GM19035 (cell line): ENCODE measurements at regions not wholly inside any gene's neighbourhood (a gene's known extent, or its start where the extent isn't known, plus 50 kb on each side); places are given as distances from the start of the nearest gene placed in this dataset.
"Not testable (repeated sequence)": the region's sequence is repeated elsewhere in the genome, so short reads cannot be mapped to it uniquely, and the experiment has no call there.

Source experiments
- ATAC-seq: cut with Tn5 transposase; IDR thresholded peaks from one replicate; pipeline ENCODE4 v1.9.1; 2021; ENCODE audit not compliant: unreplicated experiment

GRCh38 chr15:36156879-36157427 is 422.5 kb upstream of the CDIN1 start:
- no peak for ATAC-seq

GRCh38 chr15:36160351-36160750 is 419.1 kb upstream of the CDIN1 start:
- ATAC-seq, result no peak

- no peak for ATAC-seq
Observed at GRCh38 chr15:36161108-36161507, 418.3 kb upstream of the CDIN1 start.

DNA sequence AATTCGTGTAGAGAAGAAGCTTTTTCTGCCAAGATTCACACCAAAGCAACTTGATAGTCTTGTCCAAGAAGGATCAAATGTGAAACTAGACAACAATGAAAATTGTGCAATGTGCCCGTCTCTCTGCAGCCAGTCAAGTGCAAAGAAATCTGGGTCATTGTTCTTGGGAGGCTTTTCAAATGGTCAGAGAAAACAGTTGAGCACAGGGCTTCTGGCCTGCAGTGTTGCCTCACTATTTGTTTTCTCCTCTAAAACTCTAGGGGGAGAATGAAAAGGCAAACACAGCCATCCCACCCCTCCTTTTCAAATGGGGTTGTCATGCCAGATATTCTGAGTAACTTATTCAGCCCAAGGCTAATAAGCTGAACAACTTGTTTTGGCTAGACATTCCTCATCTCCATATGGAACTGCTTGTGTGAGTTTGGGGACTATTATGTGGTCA is 417.6 kb upstream of the CDIN1 start:
- no peak for ATAC-seq

DNA sequence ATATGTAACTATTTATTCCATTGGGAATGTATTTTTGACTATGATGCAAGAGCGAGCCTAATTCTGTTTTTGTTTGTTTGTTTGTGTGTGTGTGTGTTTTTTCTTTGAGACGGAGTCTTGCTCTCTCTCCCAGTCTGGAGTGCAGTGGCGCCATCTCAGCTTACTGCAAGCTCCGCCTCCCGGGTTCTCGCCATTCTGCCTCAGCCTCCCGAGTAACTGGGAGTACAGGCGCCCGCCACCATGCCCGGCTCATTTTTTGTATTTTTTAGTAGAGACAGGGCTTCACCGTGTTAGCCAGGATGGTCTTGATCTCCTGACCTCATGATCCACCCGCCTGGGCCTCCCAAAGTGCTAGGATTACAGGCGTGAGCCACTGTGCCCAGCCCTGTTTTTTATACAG is 415.4 kb upstream of the CDIN1 start:
- ATAC-seq, result not testable (repeated sequence)

- ATAC-seq, result no peak
Observed at GRCh38 chr15:36172955-36173354, 406.5 kb upstream of the CDIN1 start.

DNA sequence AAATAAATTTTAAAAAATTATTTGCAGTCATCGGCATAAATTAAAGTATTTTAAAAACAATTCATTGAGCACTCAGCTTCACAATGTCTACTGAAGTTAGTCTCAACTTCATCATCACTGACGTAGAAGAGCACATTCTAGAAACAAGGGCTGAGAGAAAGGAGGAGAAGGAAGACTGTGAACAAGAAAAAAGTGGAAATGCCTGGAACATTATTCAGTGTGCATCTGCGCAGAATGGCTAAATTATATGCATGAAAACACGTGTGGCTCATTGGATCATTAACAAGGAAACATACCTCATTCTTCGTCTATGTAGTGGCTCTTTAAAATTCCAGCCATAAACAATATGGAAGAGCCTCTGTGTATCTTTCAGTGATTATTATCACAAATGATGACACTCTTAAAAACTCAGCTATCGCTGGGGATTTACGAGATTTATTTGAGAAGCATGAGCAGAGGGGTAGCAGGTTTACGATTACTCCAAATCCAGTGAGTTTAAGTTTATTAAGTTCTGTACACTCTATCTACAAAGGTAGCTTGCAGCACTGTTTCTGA is 404.2 kb upstream of the CDIN1 start:
- ATAC-seq, result no peak

DNA sequence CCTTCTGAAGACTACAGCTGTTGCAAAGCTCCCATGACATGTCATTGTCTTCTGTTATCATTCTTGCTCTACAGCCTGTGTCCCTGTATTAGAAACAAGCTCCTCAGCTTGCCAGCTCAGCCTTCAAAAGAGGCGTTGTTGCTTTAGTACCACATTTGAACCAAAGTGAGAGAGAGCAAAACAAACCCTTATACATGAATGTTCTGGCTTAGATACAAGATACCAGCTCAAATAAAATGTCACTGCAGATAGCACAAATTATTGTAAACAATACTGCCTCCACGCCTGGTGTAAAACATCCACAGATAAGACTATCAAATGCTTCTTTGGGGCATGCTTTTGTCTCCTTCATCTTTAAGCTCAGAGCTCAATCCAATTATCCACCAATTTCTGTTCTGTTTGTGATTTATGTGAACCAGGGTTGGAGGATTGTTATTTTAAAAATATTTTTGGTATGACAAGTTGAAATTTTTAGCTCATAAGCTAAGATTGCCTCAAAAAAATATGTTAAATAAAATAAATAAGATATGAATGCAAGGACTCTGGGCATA is 403.6 kb upstream of the CDIN1 start:
- ATAC-seq, result no peak

DNA sequence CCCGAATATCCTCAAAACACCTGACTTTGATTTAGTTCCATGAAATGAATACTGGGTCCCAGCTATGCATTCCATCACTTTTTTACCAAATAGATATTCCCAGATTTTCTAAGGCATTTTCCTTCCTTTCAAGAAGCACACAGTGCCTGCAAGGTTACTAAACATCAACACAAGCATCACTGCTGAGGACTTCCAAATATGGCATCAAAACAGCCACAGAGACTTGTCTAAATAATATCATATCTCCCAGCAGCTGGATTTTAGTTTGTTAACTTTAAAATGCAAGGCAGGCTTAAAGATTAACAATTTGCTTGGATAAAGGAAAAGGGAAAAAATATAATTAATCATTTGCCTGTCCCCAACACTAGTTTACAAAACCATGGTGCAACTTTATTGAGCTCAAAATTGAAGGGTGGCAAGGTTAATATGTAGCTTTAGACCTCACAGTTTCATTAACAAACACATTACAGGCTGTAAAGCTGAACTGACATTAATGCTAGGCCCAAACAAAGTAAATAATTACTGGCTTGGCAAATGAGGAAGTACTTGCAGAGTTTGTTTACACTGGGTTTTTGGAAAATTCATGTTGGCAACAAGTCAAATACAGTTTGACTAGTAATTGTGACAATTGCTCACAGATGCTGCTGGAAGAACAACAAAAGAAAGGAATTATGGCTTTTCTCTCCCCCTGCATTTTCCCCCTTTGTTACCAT is 401.7 kb upstream of the CDIN1 start:
- no peak for ATAC-seq

- ATAC-seq, result no peak
Observed at GRCh38 chr15:36178303-36178633, 401.2 kb upstream of the CDIN1 start.

- no peak for ATAC-seq
Observed at GRCh38 chr15:36183201-36183600, 396.2 kb upstream of the CDIN1 start.

GRCh38 chr15:36185438-36185837 is 394.0 kb upstream of the CDIN1 start:
- ATAC-seq, result no peak

GRCh38 chr15:36185845-36186244 is 393.6 kb upstream of the CDIN1 start:
- no peak for ATAC-seq

DNA sequence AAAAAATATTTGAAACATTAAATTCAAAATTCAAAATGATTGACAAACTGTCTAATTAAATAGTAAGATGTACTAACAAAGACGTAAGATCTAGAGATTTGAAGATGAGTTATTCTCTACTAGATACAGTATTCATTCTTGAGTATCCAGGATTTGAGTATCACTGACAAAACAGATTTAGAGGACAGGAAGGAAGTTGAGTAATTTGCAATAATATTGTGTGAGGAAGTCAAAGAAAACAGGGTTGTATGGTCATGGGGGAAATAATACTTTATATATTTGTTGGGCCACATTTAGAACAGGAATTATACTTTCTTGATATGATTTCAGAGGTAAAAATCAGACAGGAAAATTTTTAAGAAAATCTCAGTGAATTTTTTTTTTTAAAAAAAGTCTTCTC is 393.1 kb upstream of the CDIN1 start:
- no peak for ATAC-seq

- ATAC-seq, result no peak
Observed at GRCh38 chr15:36191459-36191858, 388.0 kb upstream of the CDIN1 start.

DNA sequence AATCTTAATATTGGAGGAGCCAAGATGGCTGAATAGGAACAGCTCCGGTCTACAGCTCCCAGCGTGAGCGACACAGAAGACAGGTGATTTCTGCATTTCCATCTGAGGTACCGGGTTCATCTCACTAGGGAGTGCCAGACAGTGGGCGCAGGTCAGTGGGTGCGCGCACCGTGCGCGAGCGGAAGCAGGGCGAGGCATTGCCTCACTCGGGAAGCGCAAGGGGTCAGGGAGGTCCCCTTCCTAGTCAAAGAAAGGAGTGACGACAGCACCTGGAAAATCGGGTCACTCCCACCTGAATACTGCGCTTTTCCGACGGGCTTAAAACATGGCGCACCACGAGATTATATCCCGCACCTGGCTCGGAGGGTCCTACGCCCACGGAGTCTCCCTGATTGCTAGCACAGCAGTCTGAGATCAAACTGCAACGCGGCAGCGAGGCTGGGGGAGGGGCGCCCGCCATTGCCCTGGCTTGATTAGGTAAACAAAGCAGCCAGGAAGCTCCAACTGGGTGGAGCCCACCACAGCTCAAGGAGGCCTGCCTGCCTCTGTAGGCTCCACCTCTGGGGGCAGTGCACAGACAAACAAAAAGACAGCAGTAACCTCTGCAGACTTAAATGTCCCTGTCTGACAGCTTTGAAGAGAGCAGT is 383.9 kb upstream of the CDIN1 start:
- not testable (repeated sequence) for ATAC-seq

- no peak for ATAC-seq
Observed at GRCh38 chr15:36208868-36209582, 370.4 kb upstream of the CDIN1 start.

GRCh38 chr15:36210426-36210825 is 369.0 kb upstream of the CDIN1 start:
- no peak for ATAC-seq

GRCh38 chr15:36218322-36218721 is 361.1 kb upstream of the CDIN1 start:
- no peak for ATAC-seq

DNA sequence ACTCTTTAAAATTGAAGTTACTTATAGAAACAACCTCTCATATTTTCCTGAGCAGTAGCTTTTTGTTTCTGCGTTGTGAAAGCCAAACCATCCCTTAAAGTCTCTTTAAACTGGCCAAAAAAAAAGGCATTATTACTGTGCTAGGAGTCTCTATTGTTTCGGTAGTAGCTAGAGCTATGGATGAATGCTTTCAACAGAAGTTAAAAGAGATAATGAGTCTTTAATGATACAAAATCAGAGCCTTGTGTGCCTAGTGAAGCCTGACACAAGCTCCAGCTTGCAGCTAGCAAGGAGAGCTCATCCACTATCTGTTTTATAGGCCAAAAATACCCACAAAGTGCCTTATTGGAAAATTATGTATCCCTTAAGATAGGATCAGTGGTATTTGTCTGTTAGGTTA is 360.4 kb upstream of the CDIN1 start:
- ATAC-seq, result no peak

DNA sequence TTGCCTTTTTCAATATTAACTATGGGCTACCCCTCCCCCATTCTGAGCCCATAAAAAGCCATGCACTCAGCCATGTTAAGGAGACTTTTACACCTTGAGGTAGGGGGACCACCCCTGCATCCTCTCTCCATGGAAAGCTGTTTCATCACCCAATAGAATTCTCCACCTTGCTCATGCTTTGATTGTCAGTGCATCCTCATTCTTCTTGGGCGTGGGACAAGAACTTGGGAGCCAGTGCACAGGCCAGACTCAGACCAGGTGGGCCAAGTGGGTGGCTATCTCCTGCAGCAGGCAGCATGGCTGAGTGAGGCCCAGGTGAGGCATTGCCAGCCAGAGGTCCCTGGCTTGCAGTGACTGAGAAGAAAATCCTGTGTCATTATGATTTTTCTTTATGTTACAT is 357.4 kb upstream of the CDIN1 start:
- ATAC-seq, result no peak
